GM19023 (cell line): ENCODE measurements at regions not wholly inside any gene's neighbourhood (a gene's known extent, or its start where the extent isn't known, plus 50 kb on each side); places are given as distances from the start of the nearest gene placed in this dataset.

Experiments used
- ATAC-seq: cut with Tn5 transposase; IDR thresholded peaks from one replicate; pipeline ENCODE4 v1.9.1; 2021; ENCODE audit warnings: mild to moderate bottlenecking, moderate library complexity; ENCODE audit not compliant: unreplicated experiment

- no peak for ATAC-seq
Observed at GRCh38 chr20:6693178-6693807, 74.2 kb upstream of the BMP2 start.

DNA sequence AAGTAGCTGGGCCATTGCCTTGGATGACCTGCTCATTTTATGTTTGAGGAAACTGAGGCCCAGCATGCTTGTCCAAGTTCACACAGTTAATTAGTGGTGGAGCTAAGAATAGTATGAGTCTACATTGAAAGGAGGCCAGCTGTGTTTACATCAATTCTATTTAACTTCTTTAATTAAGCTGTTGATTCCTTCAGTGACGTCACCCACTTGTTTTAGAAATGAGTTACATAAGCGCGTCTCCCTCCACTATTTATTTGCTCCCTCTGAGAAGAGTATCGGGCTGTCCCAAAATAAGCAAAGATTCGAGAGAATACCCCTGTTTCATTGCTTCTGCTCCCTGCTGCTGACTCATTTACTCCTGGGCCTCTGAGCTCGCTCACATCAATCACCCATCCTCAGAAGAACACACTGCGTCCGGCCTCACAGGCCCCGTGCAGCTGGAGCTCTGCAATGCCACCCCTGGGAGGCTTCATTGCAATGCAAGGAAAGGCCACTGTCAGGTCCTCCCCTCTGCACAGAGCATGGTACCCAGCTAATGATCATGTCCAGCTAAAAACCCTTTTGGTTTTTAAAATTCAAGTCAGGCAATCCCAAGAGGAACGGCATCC is 74.8 kb upstream of the BMP2 start:
- no peak for ATAC-seq

DNA sequence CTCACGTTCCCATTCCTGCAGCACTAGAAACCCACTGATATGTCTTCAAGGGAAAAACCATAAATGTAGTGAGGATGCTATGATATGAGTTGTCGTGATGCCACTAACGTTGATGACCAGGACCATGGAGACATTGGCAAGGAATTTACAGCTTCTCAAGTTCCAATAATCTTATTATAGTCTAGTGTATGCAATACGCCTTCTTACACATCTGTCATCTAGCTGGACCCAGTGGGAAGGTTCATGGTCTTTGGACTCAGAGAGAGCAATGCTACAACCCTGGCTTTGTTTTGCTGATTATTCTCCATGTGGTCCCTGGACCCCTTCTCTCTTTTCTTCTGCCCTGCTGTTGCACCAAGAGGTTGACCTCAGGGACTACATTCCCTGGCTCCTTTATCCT is 76.0 kb upstream of the BMP2 start:
- ATAC-seq = no peak

- ATAC-seq = no peak
Observed at GRCh38 chr20:6689339-6689973, 78.0 kb upstream of the BMP2 start.

- no peak for ATAC-seq
Observed at GRCh38 chr20:6686171-6686570, 81.3 kb upstream of the BMP2 start.

GRCh38 chr20:6685626-6686025 is 81.9 kb upstream of the BMP2 start:
- ATAC-seq = no peak

- ATAC-seq = no peak
Observed at GRCh38 chr20:6685181-6685582, 82.3 kb upstream of the BMP2 start.

GRCh38 chr20:6683021-6683977 is 84.2 kb upstream of the BMP2 start:
- no peak for ATAC-seq

- no peak for ATAC-seq
Observed at GRCh38 chr20:6680854-6681253, 86.6 kb upstream of the BMP2 start.

DNA sequence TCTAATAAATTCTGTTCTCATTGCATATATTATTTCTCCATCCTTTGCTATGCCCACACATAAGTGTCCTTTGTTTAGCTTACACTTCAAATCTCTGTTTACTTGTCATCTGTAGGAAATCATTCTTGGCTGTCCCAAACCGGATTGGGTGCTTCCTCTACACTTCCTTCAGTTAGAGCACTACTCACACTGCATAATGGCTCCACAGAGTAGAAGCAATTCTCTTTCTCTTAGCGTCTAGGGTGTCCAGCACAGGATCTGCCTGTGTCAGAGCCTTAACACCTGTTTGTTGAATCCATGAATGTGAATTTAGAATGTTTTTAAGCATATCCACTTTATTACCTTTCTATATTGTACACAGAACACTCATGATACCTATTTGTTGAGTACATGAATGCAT is 87.0 kb upstream of the BMP2 start:
- no peak for ATAC-seq

GRCh38 chr20:6679086-6679485 is 88.4 kb upstream of the BMP2 start:
- no peak for ATAC-seq

GRCh38 chr20:6678101-6678500 is 89.4 kb upstream of the BMP2 start:
- ATAC-seq = no peak

- no peak for ATAC-seq
Observed at GRCh38 chr20:6674831-6675230, 92.7 kb upstream of the BMP2 start.

GRCh38 chr20:6673071-6673470 is 94.4 kb upstream of the BMP2 start:
- ATAC-seq = no peak

GRCh38 chr20:6671829-6672228 is 95.7 kb upstream of the BMP2 start:
- no peak for ATAC-seq

GRCh38 chr20:6668546-6668945 is 98.9 kb upstream of the BMP2 start:
- ATAC-seq = no peak

- ATAC-seq = no peak
Observed at GRCh38 chr20:6665621-6666355, 101.7 kb upstream of the BMP2 start.

- ATAC-seq = no peak
Observed at GRCh38 chr20:6665161-6665560, 102.3 kb upstream of the BMP2 start.

DNA sequence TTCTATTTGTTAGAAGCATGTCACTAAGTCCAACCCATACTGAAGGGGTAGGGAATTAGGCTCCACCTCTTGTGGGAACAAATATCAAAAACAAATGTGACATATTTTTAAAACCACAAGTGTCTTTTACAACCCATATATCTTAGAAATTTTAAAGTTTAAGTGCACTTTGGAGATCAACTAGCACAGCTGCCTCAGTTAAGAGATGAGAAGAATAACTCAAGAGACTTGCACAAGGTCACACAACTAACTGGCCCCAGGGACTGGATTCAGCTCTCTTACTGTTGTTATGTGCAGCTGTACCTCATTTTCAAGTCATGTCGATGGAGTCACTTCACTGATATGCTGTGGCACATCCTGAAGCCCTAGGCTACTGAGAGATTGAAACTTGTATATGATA is 102.9 kb upstream of the BMP2 start:
- no peak for ATAC-seq

DNA sequence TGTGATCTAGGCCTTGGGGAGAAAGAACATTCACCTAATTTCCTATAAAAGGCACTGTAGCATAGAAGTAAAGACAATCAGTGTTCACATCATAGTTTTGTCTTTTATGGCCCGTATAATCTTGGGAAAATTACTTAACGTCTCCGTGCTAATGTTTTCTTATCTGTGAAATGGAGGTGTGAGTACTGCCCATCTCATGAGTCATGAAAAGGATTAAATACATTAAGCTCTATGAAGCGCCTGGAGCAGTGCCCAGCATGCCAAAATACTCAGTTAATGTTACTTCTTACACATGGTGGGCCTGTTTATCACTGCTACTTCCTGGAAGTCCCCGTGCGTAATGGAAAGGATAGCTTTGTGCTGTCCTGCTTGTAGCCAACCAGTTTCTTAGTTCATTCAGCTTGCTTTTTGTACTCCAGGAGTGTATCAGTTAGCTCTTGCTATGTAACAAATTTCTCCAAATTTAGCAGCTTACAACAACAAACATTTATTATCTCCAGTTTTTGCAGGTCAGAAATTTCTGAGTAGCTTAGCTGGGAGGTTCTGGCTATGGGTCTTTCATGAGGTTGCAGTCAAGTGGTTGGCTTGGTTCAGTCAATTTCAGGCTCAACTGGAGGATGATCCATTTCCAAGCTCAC is 103.6 kb upstream of the BMP2 start:
- ATAC-seq = no peak
